Calu3 (cell line): ENCODE measurements at regions not wholly inside any gene's neighbourhood (a gene's known extent, or its start where the extent isn't known, plus 50 kb on each side); places are given as distances from the start of the nearest gene placed in this dataset.

ENCODE experiments used
- BruUV-seq: library from RNA; stranded (reverse); fragments of 400-500 nt; replicated peaks from 2 replicates; lab custom pipeline; 2021; lab: Mats Ljungman, UMichigan
- CTCF ChIA-PET: fragments of 300-600 bp; sonication (Branson Sonifier 250); formaldehyde crosslinking; loops from one replicate; lab custom pipeline; 2022; ENCODE audit warnings: antibody characterized with exemption; lab: Charles Lee
- DNase-seq: peaks from one replicate; pipeline ENCODE4 v3.0.0; 2022
- H3K27ac Mint-ChIP-seq: one replicate; pipeline ENCODE4 v1.8.0; 2022; ENCODE audit warnings: mixed read lengths; ENCODE audit not compliant: unreplicated experiment
- H3K27me3 Mint-ChIP-seq: one replicate; pipeline ENCODE4 v1.8.0; 2022; ENCODE audit warnings: mixed read lengths; ENCODE audit not compliant: unreplicated experiment
- H3K36me3 Mint-ChIP-seq: one replicate; pipeline ENCODE4 v1.8.0; 2022; ENCODE audit warnings: mild to moderate bottlenecking, moderate library complexity, mixed read lengths; ENCODE audit not compliant: insufficient read depth, unreplicated experiment
- H3K4me1 Mint-ChIP-seq: one replicate; pipeline ENCODE4 v1.8.0; 2022; ENCODE audit warnings: mild to moderate bottlenecking, low read depth, mixed read lengths; ENCODE audit not compliant: unreplicated experiment
- H3K4me3 Mint-ChIP-seq: one replicate; pipeline ENCODE4 v1.8.0; 2022; ENCODE audit warnings: mild to moderate bottlenecking, low read depth, moderate library complexity, mixed read lengths; ENCODE audit not compliant: unreplicated experiment
- H3K9me3 Mint-ChIP-seq: one replicate; pipeline ENCODE4 v1.8.0; 2022; ENCODE audit warnings: low read depth, mixed read lengths; ENCODE audit not compliant: unreplicated experiment
- intact Hi-C: fragments of 100-400 bp; cut with micrococcal nuclease; formaldehyde crosslinking; loops from one replicate; pipeline ENCODE4 v1.10.0; 2022; ENCODE audit not compliant: unreplicated experiment
- TF ChIP-seq, protein P1 (sequence below): fragments of 200-600 bp; IDR thresholded peaks from one replicate; pipeline ENCODE4 v1.8.0; 2022; ENCODE audit warnings: antibody characterized with exemption; ENCODE audit not compliant: unreplicated experiment

DNA sequence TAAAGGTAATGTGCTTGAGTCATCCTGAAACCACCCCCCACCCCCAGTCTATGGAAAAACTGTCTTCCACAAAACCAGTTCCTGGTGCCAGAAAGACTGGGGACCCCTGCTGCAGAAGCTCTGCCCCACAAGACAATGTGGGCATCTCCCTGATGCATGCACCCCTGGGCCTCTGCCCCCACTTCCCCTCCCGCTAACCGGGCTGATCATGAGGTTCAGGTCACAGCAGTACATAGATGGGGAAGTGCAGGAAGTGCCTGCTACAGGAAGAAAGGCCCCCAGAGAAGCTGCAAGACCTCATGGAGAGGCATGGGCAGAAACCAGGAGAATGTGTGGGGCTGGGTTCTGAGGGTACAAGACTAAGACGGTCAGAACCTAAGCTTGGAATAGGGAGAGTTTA, 243.4 kb upstream of the ID2 start:
- TF ChIP-seq, protein P1, sequence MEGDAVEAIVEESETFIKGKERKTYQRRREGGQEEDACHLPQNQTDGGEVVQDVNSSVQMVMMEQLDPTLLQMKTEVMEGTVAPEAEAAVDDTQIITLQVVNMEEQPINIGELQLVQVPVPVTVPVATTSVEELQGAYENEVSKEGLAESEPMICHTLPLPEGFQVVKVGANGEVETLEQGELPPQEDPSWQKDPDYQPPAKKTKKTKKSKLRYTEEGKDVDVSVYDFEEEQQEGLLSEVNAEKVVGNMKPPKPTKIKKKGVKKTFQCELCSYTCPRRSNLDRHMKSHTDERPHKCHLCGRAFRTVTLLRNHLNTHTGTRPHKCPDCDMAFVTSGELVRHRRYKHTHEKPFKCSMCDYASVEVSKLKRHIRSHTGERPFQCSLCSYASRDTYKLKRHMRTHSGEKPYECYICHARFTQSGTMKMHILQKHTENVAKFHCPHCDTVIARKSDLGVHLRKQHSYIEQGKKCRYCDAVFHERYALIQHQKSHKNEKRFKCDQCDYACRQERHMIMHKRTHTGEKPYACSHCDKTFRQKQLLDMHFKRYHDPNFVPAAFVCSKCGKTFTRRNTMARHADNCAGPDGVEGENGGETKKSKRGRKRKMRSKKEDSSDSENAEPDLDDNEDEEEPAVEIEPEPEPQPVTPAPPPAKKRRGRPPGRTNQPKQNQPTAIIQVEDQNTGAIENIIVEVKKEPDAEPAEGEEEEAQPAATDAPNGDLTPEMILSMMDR: no peak
- Mint-ChIP-seq H3K27me3 (no peaks in the 10 kb centered on the region), H3K9me3 (no peaks in the 10 kb centered on the region), H3K36me3 (no peaks in the 10 kb centered on the region), H3K27ac (no peak overlapping the region), H3K4me1 (peaks cover 7% of the 10 kb centered on the region), H3K4me3 (no peak overlapping the region)
- CTCF ChIA-PET: no interaction called here
- no peak for DNase-seq
- intact Hi-C loops: no loop called here
- BruUV-seq: no TSS peak

DNA sequence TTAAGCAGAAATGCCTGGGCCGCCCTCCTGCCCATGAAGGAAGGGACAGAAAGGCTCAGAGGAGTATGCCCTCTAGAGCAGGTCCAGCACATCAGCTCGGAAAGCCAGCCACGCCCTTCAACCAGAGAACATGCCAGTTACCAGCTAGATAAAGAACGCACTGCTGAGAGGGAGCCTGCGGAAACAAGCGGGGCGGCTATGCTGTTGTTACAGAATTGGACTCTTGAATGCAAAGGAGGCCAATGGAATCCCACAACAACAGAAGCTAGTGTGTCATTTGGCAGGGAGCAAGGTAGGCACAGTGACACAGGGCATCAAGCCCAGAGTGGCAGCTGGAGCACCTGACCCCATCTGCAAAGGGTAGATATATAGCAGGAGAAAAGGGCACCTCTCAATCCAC, 242.9 kb upstream of the ID2 start:
- TF ChIP-seq, protein P1: no peak
- CTCF ChIA-PET: no interaction called here
- H3K27me3 Mint-ChIP-seq: no peaks in the 10 kb centered on the region

DNA sequence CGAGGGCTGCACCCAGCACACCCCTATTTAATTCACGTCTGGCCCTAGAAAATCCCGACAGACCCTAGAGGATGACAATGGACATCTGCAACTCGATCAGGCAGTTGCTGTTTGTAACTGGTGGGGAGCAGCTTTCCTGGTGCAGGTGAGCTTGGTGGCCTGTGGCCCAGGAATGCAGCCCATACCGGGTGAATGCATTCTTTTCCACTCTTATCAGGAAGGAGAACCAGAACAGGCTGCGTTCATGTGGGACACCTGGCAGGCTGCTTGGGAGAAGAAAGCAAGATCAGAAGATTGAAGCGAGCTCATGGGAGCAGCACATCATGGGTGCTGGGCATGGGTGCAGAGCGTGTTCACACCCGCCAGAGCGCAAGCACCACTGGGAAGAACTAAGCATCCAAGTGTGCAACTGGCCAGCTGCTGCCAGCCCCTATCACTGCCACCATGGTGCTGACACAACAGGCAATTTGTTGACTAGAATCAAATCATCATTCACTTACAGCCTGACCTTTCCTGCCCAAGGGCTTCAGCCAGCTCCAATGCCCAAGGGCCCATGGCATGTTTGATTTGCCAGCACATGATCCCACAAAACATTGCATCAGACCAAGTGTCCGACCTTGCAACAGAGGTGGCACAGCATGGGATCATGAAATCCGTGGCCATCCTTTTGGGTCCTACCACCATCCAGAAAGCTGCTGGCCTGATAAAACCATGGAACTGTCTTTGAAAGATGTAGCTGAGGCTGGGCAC, 241.7 kb upstream of the ID2 start:
- CTCF ChIA-PET: no interaction called here
- intact Hi-C loops: no loop called here
- H3K4me1 Mint-ChIP-seq: peaks cover 7% of the 10 kb centered on the region
- no peak overlapping the region for H3K27ac Mint-ChIP-seq
- no peaks in the 10 kb centered on the region for H3K36me3 Mint-ChIP-seq
- no peaks in the 10 kb centered on the region for H3K27me3 Mint-ChIP-seq
- H3K9me3 Mint-ChIP-seq: no peaks in the 10 kb centered on the region
- BruUV-seq: no TSS peak
- H3K4me3 Mint-ChIP-seq: no peak overlapping the region
- no peak for DNase-seq
- TF ChIP-seq, protein P1: no peak

More for the DNA sequence above, 242.9 kb upstream of the ID2 start:
- no peak overlapping the region for H3K4me3 Mint-ChIP-seq
- H3K36me3 Mint-ChIP-seq: no peaks in the 10 kb centered on the region
- H3K4me1 Mint-ChIP-seq: peaks cover 7% of the 10 kb centered on the region
- H3K9me3 Mint-ChIP-seq: no peaks in the 10 kb centered on the region
- BruUV-seq: no TSS peak
- intact Hi-C loops: no loop called here
- H3K27ac Mint-ChIP-seq: no peak overlapping the region
- DNase-seq: no peak

DNA sequence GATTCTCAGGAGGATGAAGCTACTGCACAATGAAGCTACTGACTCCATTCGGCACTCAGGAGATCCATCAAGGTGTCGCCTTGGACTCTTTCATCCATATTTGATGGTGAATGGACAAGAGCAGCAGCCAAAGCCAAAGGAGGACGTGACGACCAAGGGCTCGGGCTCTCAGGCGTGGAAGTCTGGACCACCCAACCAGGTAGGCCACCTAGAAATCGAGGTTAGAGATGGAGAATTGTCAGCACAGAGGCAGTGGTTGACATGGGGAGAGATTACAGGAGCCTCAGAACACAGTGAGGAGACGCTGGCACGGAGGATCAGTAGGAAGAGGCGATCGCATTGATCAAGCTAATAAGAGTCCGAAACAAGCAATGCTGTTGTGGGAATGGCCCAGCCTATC, 240.5 kb upstream of the ID2 start:
- no peaks in the 10 kb centered on the region for H3K36me3 Mint-ChIP-seq
- no peaks in the 10 kb centered on the region for H3K9me3 Mint-ChIP-seq
- intact Hi-C loops: no loop called here

More for the DNA sequence above, 240.5 kb upstream of the ID2 start:
- TF ChIP-seq, protein P1: no peak
- CTCF ChIA-PET: interaction anchor here (0.7 kb wide), 1 partner anchor 93 kb away, joined by 3 read pairs; no protein-coding TSS in a partner anchor
- DNase-seq: no peak
- Mint-ChIP-seq H3K4me1 (peaks cover 13% of the 10 kb centered on the region), H3K4me3 (no peak overlapping the region), H3K27me3 (no peaks in the 10 kb centered on the region), H3K27ac (no peak overlapping the region)
- BruUV-seq: no TSS peak
